IMR-90 (cell line): ENCODE measurements at regions not wholly inside any gene's neighbourhood (a gene's known extent, or its start where the extent isn't known, plus 50 kb on each side); places are given as distances from the start of the nearest gene placed in this dataset.

ENCODE experiments used
- ATAC-seq: fragments of 200-7000 bp; cut with Tn5 transposase; 2 replicates; pipeline ENCODE4 v1.9.1; 2020; ENCODE audit warnings: low read depth, mild to moderate bottlenecking, moderate library complexity
- BruUV-seq: library from RNA; stranded (reverse); fragments of 400-500 nt; replicated peaks from 2 replicates; lab custom pipeline; 2021; lab: Mats Ljungman, UMichigan
- CTCF ChIA-PET: fragments of 300-600 bp; formaldehyde crosslinking; extraction: SDS; loops from one replicate; lab custom pipeline; 2021; ENCODE audit warnings: antibody characterized with exemption; lab: Yijun Ruan, JAX
- POLR2A ChIA-PET: fragments of 300-600 bp; sonication (Branson Sonifier 250); formaldehyde crosslinking; loops from one replicate; lab custom pipeline; 2022; ENCODE audit warnings: antibody characterized with exemption; ENCODE audit not compliant: unreplicated experiment; lab: Charles Lee
- DNase-seq: peaks from one replicate; pipeline ENCODE4 v3.0.0; 2013
- H2AFZ ChIP-seq: replicated peaks from 2 replicates; pipeline ENCODE3; 2013; ENCODE audit warnings: low read length, mild to moderate bottlenecking; ENCODE audit not compliant: poor library complexity
- H2AK5ac ChIP-seq: 2 replicates; pipeline ENCODE4 v1.6.1; 2013; ENCODE audit warnings: low read depth, low read length, inconsistent platforms
- H2AK9ac ChIP-seq: replicated peaks from 2 replicates; pipeline ENCODE3; 2013; ENCODE audit warnings: mild to moderate bottlenecking, low read depth, low read length, moderate library complexity; ENCODE audit not compliant: poor library complexity
- H2BK120ac ChIP-seq: 2 replicates; pipeline ENCODE4 v1.6.1; 2013; ENCODE audit warnings: low read depth, low read length, inconsistent platforms
- H2BK15ac ChIP-seq: 3 replicates; pipeline ENCODE4 v1.6.1; 2013; ENCODE audit warnings: low read depth, low read length, inconsistent platforms
- H2BK20ac ChIP-seq: 2 replicates; pipeline ENCODE4 v1.6.1; 2013; ENCODE audit warnings: low read depth, mild to moderate bottlenecking, inconsistent platforms, low read length, moderate library complexity
- H2BK5ac ChIP-seq: 2 replicates; pipeline ENCODE4 v1.6.1; 2013; ENCODE audit warnings: mild to moderate bottlenecking, low read depth, low read length, inconsistent platforms; ENCODE audit not compliant: poor library complexity, severe bottlenecking
- H3K14ac ChIP-seq: replicated peaks from 2 replicates; pipeline ENCODE4 v1.6.1; 2013; ENCODE audit warnings: low read depth, low read length, inconsistent platforms
- H3K18ac ChIP-seq: 2 replicates; pipeline ENCODE4 v1.6.1; 2013; ENCODE audit warnings: low read depth, low read length, control low read depth
- H3K23ac ChIP-seq: 2 replicates; pipeline ENCODE4 v1.6.1; 2013; ENCODE audit warnings: low read depth, low read length, inconsistent platforms
- H3K27ac ChIP-seq: 2 replicates; pipeline ENCODE4 v1.5.1; 2013; ENCODE audit warnings: mild to moderate bottlenecking, control low read depth, low read length; ENCODE audit not compliant: insufficient read depth
- H3K27me3 ChIP-seq: 2 replicates; pipeline ENCODE4 v1.6.1; 2013; ENCODE audit warnings: low read length; ENCODE audit not compliant: control insufficient read depth, insufficient read depth
- H3K36me3 ChIP-seq: 2 replicates; pipeline ENCODE4 v1.6.1; 2013; ENCODE audit warnings: low read length, mixed read lengths; ENCODE audit not compliant: control insufficient read depth, insufficient read depth
- H3K4ac ChIP-seq: 2 replicates; pipeline ENCODE4 v1.6.1; 2013; ENCODE audit warnings: low read depth, low read length, inconsistent platforms
- H3K4me1 ChIP-seq: 2 replicates; pipeline ENCODE4 v1.6.1; 2013; ENCODE audit warnings: low read length, mixed read lengths; ENCODE audit not compliant: control insufficient read depth, insufficient read depth
- H3K4me2 ChIP-seq: 2 replicates; pipeline ENCODE4 v1.6.1; 2013; ENCODE audit warnings: low read depth, mild to moderate bottlenecking, control low read depth, low read length, moderate library complexity
- H3K4me3 ChIP-seq: 2 replicates; pipeline ENCODE4 v1.5.1; 2013; ENCODE audit warnings: low read depth, mild to moderate bottlenecking, control low read depth, low read length, moderate library complexity; ENCODE audit not compliant: insufficient read depth
- H3K56ac ChIP-seq: 2 replicates; pipeline ENCODE4 v1.6.1; 2013; ENCODE audit warnings: low read length, inconsistent platforms; ENCODE audit not compliant: insufficient read depth; ENCODE audit errors: extremely low read depth
- H3K79me1 ChIP-seq, 2 experiments: 2 replicates each; pipeline ENCODE4 v1.6.1; 2013; ENCODE audit warnings: low read length in 2 of 2, inconsistent platforms in 1 of 2, low read depth in 1 of 2
- H3K9ac ChIP-seq: 2 replicates; pipeline ENCODE4 v1.6.1; 2013; ENCODE audit warnings: low read depth, low read length, control low read depth
- H3K9me1 ChIP-seq: 2 replicates; pipeline ENCODE4 v1.6.1; 2013; ENCODE audit warnings: low read length, inconsistent platforms; ENCODE audit not compliant: insufficient read depth
- H3K9me3 ChIP-seq: 2 replicates; pipeline ENCODE4 v1.6.1; 2013; ENCODE audit warnings: low read length; ENCODE audit not compliant: control insufficient read depth, insufficient read depth
- H4K20me1 ChIP-seq: 2 replicates; pipeline ENCODE4 v1.6.1; 2013; ENCODE audit warnings: low read length, inconsistent platforms; ENCODE audit not compliant: insufficient read depth
- H4K5ac ChIP-seq: 2 replicates; pipeline ENCODE4 v1.6.1; 2013; ENCODE audit warnings: mild to moderate bottlenecking, low read depth, low read length, control low read depth
- H4K8ac ChIP-seq, 2 experiments: 2 replicates each; pipeline ENCODE4 v1.6.1; 2013; ENCODE audit warnings: low read depth in 2 of 2, low read length in 2 of 2, control low read depth in 1 of 2, inconsistent platforms in 1 of 2
- H4K91ac ChIP-seq: 2 replicates; pipeline ENCODE4 v1.6.1; 2013; ENCODE audit warnings: low read depth, low read length, inconsistent platforms; ENCODE audit not compliant: insufficient read depth
- BHLHE40 ChIP-seq: fragments of 150-350 bp; IDR thresholded peaks from 2 replicates; pipeline ENCODE4 v1.6.1; 2016; ENCODE audit warnings: mild to moderate bottlenecking, low read depth, low read length
- CTCF ChIP-seq: conservative IDR thresholded peaks from 2 replicates; pipeline ENCODE4 v1.5.1; 2012; ENCODE audit warnings: mild to moderate bottlenecking, low read depth, low read length, improper control_type of control experiment
- FOS ChIP-seq: fragments of 150-350 bp; IDR thresholded peaks from 2 replicates; pipeline ENCODE4 v1.6.1; 2016; ENCODE audit warnings: low read depth, low read length
- MAZ ChIP-seq: IDR thresholded peaks from 2 replicates; pipeline ENCODE4 v1.6.1; 2012; ENCODE audit warnings: low read depth, mild to moderate bottlenecking, low read length, improper control_type of control experiment, moderate library complexity, borderline replicate concordance
- MXI1 ChIP-seq: IDR thresholded peaks from 2 replicates; pipeline ENCODE4 v1.6.1; 2012; ENCODE audit warnings: low read depth, mild to moderate bottlenecking, low read length, moderate library complexity, borderline replicate concordance
- POLR2A ChIP-seq: IDR thresholded peaks from 2 replicates; pipeline ENCODE4 v1.6.1; 2012; ENCODE audit warnings: mild to moderate bottlenecking, low read depth, low read length
- RAD21 ChIP-seq: IDR thresholded peaks from 2 replicates; pipeline ENCODE4 v1.6.1; 2012; ENCODE audit warnings: low read length, improper control_type of control experiment
- RCOR1 ChIP-seq: IDR thresholded peaks from 2 replicates; pipeline ENCODE4 v1.6.1; 2012; ENCODE audit warnings: mild to moderate bottlenecking, low read length, improper control_type of control experiment; ENCODE audit not compliant: insufficient replicate concordance
- RFX5 ChIP-seq: IDR thresholded peaks from 2 replicates; pipeline ENCODE4 v1.8.0; 2012; ENCODE audit warnings: low read depth, mild to moderate bottlenecking, low read length, moderate library complexity
- WGBS, 2 experiments: methylation state at CpG; one replicate each; pipeline versions ENCODE4 v1.1.5 to v1.1.7; 2013; ENCODE audit warnings: missing lambda C conversion rate in 2 of 2; ENCODE audit not compliant: insufficient read length in 1 of 2; ENCODE audit errors: extremely low coverage in 2 of 2; 5-methylcytosine and 5-hydroxymethylcytosine counted together
- dilution Hi-C: fragments of 300-500 bp; cut with HindIII; formaldehyde crosslinking; loops from one replicate; pipeline ENCODE4 v1.14.3; 2018; ENCODE audit warnings: low sequenced_read_pairs; ENCODE audit not compliant: unreplicated experiment
- in situ Hi-C: fragments of 300-500 bp; cut with MboI; formaldehyde crosslinking; loops from 3 replicates; pipeline ENCODE4 v1.14.3; 2019; ENCODE audit warnings: low sequenced_read_pairs, inconsistent platforms, mixed read lengths
- intact Hi-C: fragments of 100-400 bp; cut with micrococcal nuclease; formaldehyde crosslinking; loops from 2 replicates; pipeline ENCODE4 v1.10.0; 2022

- no peak overlapping the region for H2AK5ac ChIP-seq
- H3K27me3 ChIP-seq, result no peaks in the 10 kb centered on the region
- no peak overlapping the region for H2BK15ac ChIP-seq
- H2AK9ac ChIP-seq, result no peak overlapping the region
- no peak overlapping the region for H3K4ac ChIP-seq
- H3K14ac ChIP-seq, result no peak overlapping the region
- BruUV-seq, result no TSS peak
- H3K4me2 ChIP-seq, result no peak overlapping the region
- H2BK5ac ChIP-seq, result no peak overlapping the region
- no peak overlapping the region for H3K9ac ChIP-seq
- no peaks in the 10 kb centered on the region for H3K9me1 ChIP-seq
- CTCF ChIA-PET, result no interaction called here
- no peaks in the 10 kb centered on the region for H3K4me1 ChIP-seq
- H3K56ac ChIP-seq, result no peak overlapping the region
- WGBS, 2 experiments, result 17% methylated on average over 1 of the region's 7 CpGs; no CpG with 5 or more reads in 1 of the 2 experiments
- in situ Hi-C loops (loop anchor here (5.0 kb wide), 1 partner anchor 255 kb away; no protein-coding TSS in a partner anchor), intact Hi-C loops (no loop called here), dilution Hi-C loops (no loop called here)
- H2BK120ac ChIP-seq, result no peak overlapping the region
- no peaks in the 10 kb centered on the region for H3K36me3 ChIP-seq
- no peak overlapping the region for H3K18ac ChIP-seq
- no peak for ATAC-seq
- TF ChIP-seq MXI1 (no peak), CTCF (no peak), RFX5 (no peak), BHLHE40 (no peak), RAD21 (no peak), POLR2A (no peak), RCOR1 (no peak), MAZ (no peak), FOS (no peak)
- H3K79me1 ChIP-seq, result no peaks in the 10 kb centered on the region
- peaks cover 6% of the 10 kb centered on the region; the same call in 1 of the 2 replicates for H3K9me3 ChIP-seq
- H3K27ac ChIP-seq, result no peak overlapping the region
- H4K5ac ChIP-seq, result no peak overlapping the region
- POLR2A ChIA-PET, result no interaction called here
- H4K8ac ChIP-seq, result no peak overlapping the region
- H4K20me1 ChIP-seq, result no peaks in the 10 kb centered on the region
- DNase-seq, result no peak
- H3K23ac ChIP-seq, result no peak overlapping the region
- H3K4me3 ChIP-seq, result no peak overlapping the region
- no peak overlapping the region for H2BK20ac ChIP-seq
- H2AFZ ChIP-seq, result no peak overlapping the region
- H4K91ac ChIP-seq, result no peak overlapping the region
Observed at GRCh38 chr20:57087705-57088104, 178.7 kb downstream of the BMP7 start.
